Liver (tissue), 8 donors: ENCODE measurements at regions not wholly inside any gene's neighbourhood (a gene's known extent, or its start where the extent isn't known, plus 50 kb on each side); places are given as distances from the start of the nearest gene placed in this dataset.

Experiments used
- DNase-seq: peaks from one replicate; pipeline ENCODE4 v3.0.0-alpha.2; 2017; ENCODE audit warnings: low spot score
- H3K27ac ChIP-seq, 2 donors: one replicate each; pipeline ENCODE4 v1.7.0; 2013; ENCODE audit warnings: inconsistent platforms in 2 of 2, low read length in 2 of 2, control low read depth in 1 of 2, low read depth in 1 of 2, mild to moderate bottlenecking in 1 of 2
- H3K27me3 ChIP-seq, 4 donors: one replicate each; pipeline versions ENCODE4 v1.6.1 to v1.7.0; 2013; ENCODE audit warnings: low read length in 3 of 4, inconsistent platforms in 1 of 4, mild to moderate bottlenecking in 1 of 4, moderate library complexity in 1 of 4; ENCODE audit not compliant: control insufficient read depth in 4 of 4, insufficient read depth in 4 of 4
- H3K36me3 ChIP-seq, 4 donors: one replicate each; pipeline versions ENCODE4 v1.6.1 to v1.7.0; 2013; ENCODE audit warnings: low read length in 3 of 4, mild to moderate bottlenecking in 3 of 4, low read depth in 1 of 4, moderate library complexity in 1 of 4; ENCODE audit not compliant: control insufficient read depth in 4 of 4, insufficient read depth in 3 of 4
- H3K4me1 ChIP-seq, 4 donors: one replicate each; pipeline versions ENCODE4 v1.6.1 to v1.7.0; 2013; ENCODE audit warnings: low read length in 3 of 4, mild to moderate bottlenecking in 3 of 4, moderate library complexity in 1 of 4; ENCODE audit not compliant: control insufficient read depth in 4 of 4, insufficient read depth in 4 of 4
- H3K4me3 ChIP-seq, 3 donors: one replicate each; pipeline versions ENCODE4 v1.6.1 to v1.7.0; 2013; ENCODE audit warnings: low read length in 3 of 3, control low read depth in 1 of 3, low read depth in 1 of 3, mild to moderate bottlenecking in 1 of 3
- H3K9ac ChIP-seq, 2 donors: one replicate each; pipeline ENCODE4 v1.7.0; 2013; ENCODE audit warnings: low read length in 2 of 2, mild to moderate bottlenecking in 2 of 2, moderate library complexity in 2 of 2, control low read depth in 1 of 2, low read depth in 1 of 2
- H3K9me3 ChIP-seq, 4 donors: one replicate each; pipeline versions ENCODE4 v1.6.1 to v1.7.0; 2013; ENCODE audit warnings: low read length in 3 of 4; ENCODE audit not compliant: control insufficient read depth in 4 of 4
- ATF3 ChIP-seq: IDR thresholded peaks from 2 replicates; pipeline ENCODE4 v1.6.1; 2016; ENCODE audit warnings: antibody characterized with exemption
- CTCF ChIP-seq: fragments of 150-350 bp; IDR thresholded peaks from 2 replicates; pipeline ENCODE4 v1.5.1; 2017; ENCODE audit warnings: improper control_type of control experiment, low read depth, low read length; ENCODE audit not compliant: missing input control
- EGR1 ChIP-seq, 2 donors: IDR thresholded peaks; 2 replicates each; pipeline ENCODE4 v1.6.1; 2016 to 2018; ENCODE audit warnings: antibody characterized with exemption in 2 of 2, low read depth in 2 of 2
- FOXA1 ChIP-seq: IDR thresholded peaks from 2 replicates; pipeline ENCODE4 v1.6.1; 2016; ENCODE audit warnings: antibody characterized with exemption
- FOXA2 ChIP-seq: IDR thresholded peaks from 2 replicates; pipeline ENCODE4 v1.6.1; 2016; ENCODE audit warnings: antibody characterized with exemption
- GABPA ChIP-seq, 2 donors: IDR thresholded peaks in 1 of 2; conservative IDR thresholded peaks in 1 of 2; 2 replicates each; pipeline ENCODE4 v1.6.1; 2016; ENCODE audit warnings: antibody characterized with exemption in 2 of 2, mild to moderate bottlenecking in 1 of 2, moderate library complexity in 1 of 2
- HNF4A ChIP-seq, 2 donors: conservative IDR thresholded peaks; 2 replicates each; pipeline ENCODE4 v1.6.1; 2016; ENCODE audit warnings: antibody characterized with exemption in 2 of 2, mild to moderate bottlenecking in 2 of 2
- HNF4G ChIP-seq: IDR thresholded peaks from 2 replicates; pipeline ENCODE4 v1.6.1; 2016; ENCODE audit warnings: antibody characterized with exemption
- JUND ChIP-seq, 2 donors: IDR thresholded peaks; 2 replicates each; pipeline ENCODE4 v1.6.1; 2016; ENCODE audit warnings: antibody characterized with exemption in 2 of 2
- MAX ChIP-seq: IDR thresholded peaks from 2 replicates; pipeline ENCODE4 v1.6.1; 2016; ENCODE audit warnings: antibody characterized with exemption
- NR2F2 ChIP-seq: IDR thresholded peaks from 2 replicates; pipeline ENCODE4 v1.6.1; 2016; ENCODE audit warnings: antibody characterized with exemption
- RAD21 ChIP-seq, 2 donors: IDR thresholded peaks; 2 replicates each; pipeline ENCODE4 v1.6.1; 2016; ENCODE audit warnings: antibody characterized with exemption in 2 of 2, mild to moderate bottlenecking in 2 of 2
- REST ChIP-seq: IDR thresholded peaks from 2 replicates; pipeline ENCODE4 v1.6.1; 2016; ENCODE audit warnings: antibody characterized with exemption, mild to moderate bottlenecking
- RXRA ChIP-seq, 2 donors: IDR thresholded peaks; 2 replicates each; pipeline ENCODE4 v1.6.1; 2017 to 2018; ENCODE audit warnings: antibody characterized with exemption in 2 of 2, mild to moderate bottlenecking in 1 of 2
- SP1 ChIP-seq: IDR thresholded peaks from 2 replicates; pipeline ENCODE4 v1.6.1; 2018; ENCODE audit warnings: antibody characterized with exemption, mild to moderate bottlenecking
- TAF1 ChIP-seq: conservative IDR thresholded peaks from 2 replicates; pipeline ENCODE4 v1.6.1; 2016; ENCODE audit warnings: antibody characterized with exemption, mild to moderate bottlenecking
- YY1 ChIP-seq: IDR thresholded peaks from 2 replicates; pipeline ENCODE4 v1.6.1; 2016; ENCODE audit warnings: antibody characterized with exemption, mild to moderate bottlenecking
- ZBTB33 ChIP-seq: IDR thresholded peaks from 2 replicates; pipeline ENCODE4 v1.6.1; 2016; ENCODE audit warnings: antibody characterized with exemption
- WGBS: extraction: QIAGEN DNeasy Blood & Tissue Kit; methylation state at CpG from one replicate; pipeline ENCODE4 v1.1.7; 2013; 5-methylcytosine and 5-hydroxymethylcytosine counted together
- donor health status: healthy.
- donor health status: healthy.
- donor health status: healthy.
- donor health status: healthy.
- donor health status: healthy.

GRCh38 chr7:52794621-52795020 lies 240.8 kb upstream of the POM121L12 start:
- 85% methylated on average over 1 of the region's 1 CpG for WGBS

More at GRCh38 chr7:52794621-52795020, 240.8 kb upstream of the POM121L12 start:
- Histone ChIP-seq H3K27me3 (no peaks in the 10 kb centered on the region), H3K4me3 (no peak overlapping the region), H3K4me1 (no peaks in the 10 kb centered on the region), H3K9me3 (no peaks in the 10 kb centered on the region), H3K9ac (no peak overlapping the region), H3K36me3 (no peaks in the 10 kb centered on the region), H3K27ac (no peak overlapping the region)
- no peak for TF ChIP-seq NR2F2
- no peak for TF ChIP-seq FOXA1
- TF ChIP-seq SP1: no peak
- TF ChIP-seq ATF3: no peak
- TF ChIP-seq RAD21 (IDR thresholded peaks at IDR 0.05): no peak
- TF ChIP-seq JUND (IDR thresholded peaks at IDR 0.05): no peak
- TF ChIP-seq CTCF: no peak
- no peak for TF ChIP-seq EGR1 (IDR thresholded peaks at IDR 0.05; ENCODE audit: low read depth in 2 of 2)
- TF ChIP-seq FOXA2: no peak
- no peak for TF ChIP-seq MAX
- TF ChIP-seq GABPA (IDR thresholded peaks at IDR 0.05 in 1 of 2, conservative IDR thresholded peaks at IDR 0.05 in 1 of 2): no peak
- no peak for TF ChIP-seq HNF4G
- no peak for TF ChIP-seq HNF4A (conservative IDR thresholded peaks at IDR 0.05)
- no peak for TF ChIP-seq TAF1
- TF ChIP-seq ZBTB33: no peak
- TF ChIP-seq REST: no peak
- no peak for TF ChIP-seq YY1
- TF ChIP-seq RXRA (IDR thresholded peaks at IDR 0.05): no peak
- DNase-seq: no peak
